ENCODE measurements at regions not wholly inside any gene's neighbourhood (a gene's known extent, or its start where the extent isn't known, plus 50 kb on each side); places are given as distances from the start of the nearest gene placed in this dataset.
A peak's percentile ranks its signal among the peaks of the same experiment; 100 is the strongest.
"Not testable (repeated sequence)": the region's sequence is repeated elsewhere in the genome, so short reads cannot be mapped to it uniquely, and the experiment has no call there.

DNA sequence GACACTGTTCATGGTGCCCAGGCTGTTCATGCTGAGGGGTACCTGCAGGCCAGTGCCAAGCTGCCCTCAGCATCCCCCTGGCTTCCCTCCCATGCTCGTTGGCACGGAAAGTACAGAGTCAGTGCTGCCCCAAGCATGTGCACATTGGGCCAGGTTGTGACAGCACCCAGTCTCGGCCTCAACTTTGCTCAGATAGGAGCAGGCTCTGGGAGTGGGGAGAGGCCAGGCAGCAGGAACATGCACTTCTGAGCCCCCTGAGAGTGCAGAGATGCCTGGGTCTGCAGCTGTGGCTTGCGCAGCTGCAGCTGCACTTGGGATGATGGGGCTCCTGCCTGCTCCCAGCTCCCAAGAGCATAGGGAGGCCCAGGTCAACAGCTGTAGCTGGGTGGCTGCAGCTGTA lies 966.4 kb upstream of the NCAM2 start:
- Histone ChIP-seq H4K12ac (ENCODE audit: low read depth, low read length) (no peak overlapping the region), H3K4me3 (ENCODE audit: low read depth, low read length) (peak overlapping the region; percentile 9), H3K4me2 (ENCODE audit: low read length) (no peak overlapping the region), H3K9ac (ENCODE audit: low read length) (no peak overlapping the region), H3K4ac (ENCODE audit: low read depth, low read length) (no peak overlapping the region), H4K91ac (ENCODE audit: low read depth, low read length) (no peak overlapping the region), H3K4me1 (ENCODE audit: control insufficient read depth in 1 of 2, insufficient read depth in 2 of 2, low read length in 2 of 2) (peaks cover 0 to 2% of the 10 kb centered on the region in 2 experiments), H2BK120ac (ENCODE audit: insufficient read depth, low read length, poor library complexity) (no peak overlapping the region), H2BK5ac (ENCODE audit: low read depth, low read length, poor library complexity) (no peak overlapping the region), H3K27ac (ENCODE audit: low read depth, low read length) (no peak overlapping the region), H2BK12ac (ENCODE audit: low read length) (no peak overlapping the region), H3K79me2 (ENCODE audit: control insufficient read depth, insufficient read depth, low read length, poor library complexity) (no peaks in the 10 kb centered on the region), H3K9me3 (ENCODE audit: insufficient read depth, low read depth, low read length) (peaks cover 3% of the 10 kb centered on the region), H4K8ac (ENCODE audit: low read depth, low read length) (no peak overlapping the region), H2AK5ac (ENCODE audit: low read length) (no peak overlapping the region), H3K27me3 (ENCODE audit: insufficient read depth, low read length) (no peaks in the 10 kb centered on the region), H3K36me3 (ENCODE audit: control insufficient read depth in 1 of 2, insufficient read depth in 2 of 2, low read length in 2 of 2) (no peaks in the 10 kb centered on the region), H3K18ac (ENCODE audit: low read length) (no peak overlapping the region), H2AFZ (ENCODE audit: insufficient read depth, low read length, poor library complexity) (no peak overlapping the region), H3K23ac (ENCODE audit: low read length) (no peak overlapping the region), H3K14ac (ENCODE audit: low read length) (no peak overlapping the region), H3K79me1 (ENCODE audit: low read length) (no peaks in the 10 kb centered on the region)
- no peak for DNase-seq
- no CpG with 5 or more reads among the region's 4 CpGs for WGBS (ENCODE audit: extremely low coverage, insufficient coverage, insufficient read length)

DNA sequence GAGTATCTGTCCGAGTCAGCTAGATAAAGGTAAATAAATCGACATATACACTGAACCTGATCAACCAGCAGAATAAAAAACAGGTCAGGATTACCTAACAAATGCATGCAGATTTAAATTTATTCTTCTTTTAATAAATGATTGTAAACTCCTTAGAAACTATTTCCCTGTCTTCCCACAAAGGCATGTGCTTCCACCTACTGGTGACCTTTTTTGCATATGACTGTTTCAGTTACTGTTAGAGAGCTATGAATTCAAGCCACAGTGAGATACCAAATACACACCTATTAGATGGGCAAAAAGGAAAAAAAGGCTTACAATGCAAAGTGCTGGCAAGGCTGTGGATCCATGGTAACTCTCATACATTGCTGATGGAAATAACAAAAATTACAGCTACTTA lies 957.4 kb upstream of the NCAM2 start:
- no peak overlapping the region for H4K12ac ChIP-seq (ENCODE audit: low read depth, low read length)
- H2BK12ac ChIP-seq (ENCODE audit: low read length) = no peak overlapping the region
- no peaks in the 10 kb centered on the region for H3K79me2 ChIP-seq (ENCODE audit: control insufficient read depth, insufficient read depth, low read length, poor library complexity)
- no peaks in the 10 kb centered on the region for H3K27me3 ChIP-seq (ENCODE audit: insufficient read depth, low read length)
- H3K36me3 ChIP-seq (ENCODE audit: control insufficient read depth in 1 of 2, insufficient read depth in 2 of 2, low read length in 2 of 2) = no peaks in the 10 kb centered on the region
- no peak overlapping the region for H3K18ac ChIP-seq (ENCODE audit: low read length)
- no peak overlapping the region for H2AK5ac ChIP-seq (ENCODE audit: low read length)
- no peak overlapping the region for H2BK5ac ChIP-seq (ENCODE audit: low read depth, low read length, poor library complexity)
- H3K4ac ChIP-seq (ENCODE audit: low read depth, low read length) = no peak overlapping the region
- DNase-seq = no peak
- no peaks in the 10 kb centered on the region for H3K4me1 ChIP-seq (ENCODE audit: control insufficient read depth in 1 of 2, insufficient read depth in 2 of 2, low read length in 2 of 2)
- H4K91ac ChIP-seq (ENCODE audit: low read depth, low read length) = no peak overlapping the region
- no peak overlapping the region for H3K14ac ChIP-seq (ENCODE audit: low read length)
- H3K4me2 ChIP-seq (ENCODE audit: low read length) = no peak overlapping the region
- peaks cover 3% of the 10 kb centered on the region for H3K9me3 ChIP-seq (ENCODE audit: insufficient read depth, low read depth, low read length)
- no peak overlapping the region for H4K8ac ChIP-seq (ENCODE audit: low read depth, low read length)
- H2BK120ac ChIP-seq (ENCODE audit: insufficient read depth, low read length, poor library complexity) = no peak overlapping the region
- H3K9ac ChIP-seq (ENCODE audit: low read length) = no peak overlapping the region
- H3K23ac ChIP-seq (ENCODE audit: low read length) = no peak overlapping the region
- H2AFZ ChIP-seq (ENCODE audit: insufficient read depth, low read length, poor library complexity) = no peak overlapping the region
- WGBS (ENCODE audit: extremely low coverage, insufficient coverage, insufficient read length) = no CpG with 5 or more reads among the region's 2 CpGs
- no peak overlapping the region for H3K4me3 ChIP-seq (ENCODE audit: low read depth, low read length)
- no peaks in the 10 kb centered on the region for H3K79me1 ChIP-seq (ENCODE audit: low read length)
- H3K27ac ChIP-seq (ENCODE audit: low read depth, low read length) = no peak overlapping the region

DNA sequence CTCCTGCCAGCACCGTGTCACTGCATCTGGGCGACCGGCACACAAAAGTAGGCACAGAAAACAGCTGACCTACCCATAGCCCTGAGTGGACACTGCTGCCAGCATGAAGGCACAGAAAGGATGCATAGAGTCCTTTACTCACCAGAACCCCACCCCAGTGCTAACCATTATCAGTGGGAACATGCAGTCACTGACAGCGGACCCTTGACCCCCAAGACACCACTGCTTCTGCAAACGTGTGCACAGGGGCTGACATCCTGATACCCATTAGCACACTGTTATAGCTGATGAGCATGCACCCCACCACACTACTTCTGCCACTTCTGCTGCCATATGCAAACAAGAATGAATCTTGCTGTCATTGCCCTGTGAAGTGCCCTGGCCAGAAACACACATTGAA lies 953.0 kb upstream of the NCAM2 start:
- Histone ChIP-seq H4K91ac (ENCODE audit: low read depth, low read length) (no peak overlapping the region), H3K4me2 (ENCODE audit: low read length) (no peak overlapping the region), H3K4me3 (ENCODE audit: low read depth, low read length) (peak overlapping the region; percentile 11), H4K8ac (ENCODE audit: low read depth, low read length) (no peak overlapping the region), H3K27ac (ENCODE audit: low read depth, low read length) (no peak overlapping the region), H3K79me2 (ENCODE audit: control insufficient read depth, insufficient read depth, low read length, poor library complexity) (no peaks in the 10 kb centered on the region), H4K12ac (ENCODE audit: low read depth, low read length) (no peak overlapping the region), H2AK5ac (ENCODE audit: low read length) (no peak overlapping the region), H3K9ac (ENCODE audit: low read length) (no peak overlapping the region), H3K79me1 (ENCODE audit: low read length) (no peaks in the 10 kb centered on the region), H3K23ac (ENCODE audit: low read length) (no peak overlapping the region), H2BK12ac (ENCODE audit: low read length) (no peak overlapping the region), H3K36me3 (ENCODE audit: control insufficient read depth in 1 of 2, insufficient read depth in 2 of 2, low read length in 2 of 2) (no peaks in the 10 kb centered on the region), H3K4me1 (ENCODE audit: control insufficient read depth in 1 of 2, insufficient read depth in 2 of 2, low read length in 2 of 2) (no peaks in the 10 kb centered on the region), H2BK120ac (ENCODE audit: insufficient read depth, low read length, poor library complexity) (no peak overlapping the region), H3K9me3 (ENCODE audit: insufficient read depth, low read depth, low read length) (peaks cover 3% of the 10 kb centered on the region), H2BK5ac (ENCODE audit: low read depth, low read length, poor library complexity) (no peak overlapping the region), H2AFZ (ENCODE audit: insufficient read depth, low read length, poor library complexity) (no peak overlapping the region), H3K4ac (ENCODE audit: low read depth, low read length) (no peak overlapping the region), H3K14ac (ENCODE audit: low read length) (no peak overlapping the region), H3K18ac (ENCODE audit: low read length) (no peak overlapping the region), H3K27me3 (ENCODE audit: insufficient read depth, low read length) (no peaks in the 10 kb centered on the region)
- DNase-seq = no peak
- WGBS (ENCODE audit: extremely low coverage, insufficient coverage, insufficient read length) = no CpG with 5 or more reads among the region's 5 CpGs

DNA sequence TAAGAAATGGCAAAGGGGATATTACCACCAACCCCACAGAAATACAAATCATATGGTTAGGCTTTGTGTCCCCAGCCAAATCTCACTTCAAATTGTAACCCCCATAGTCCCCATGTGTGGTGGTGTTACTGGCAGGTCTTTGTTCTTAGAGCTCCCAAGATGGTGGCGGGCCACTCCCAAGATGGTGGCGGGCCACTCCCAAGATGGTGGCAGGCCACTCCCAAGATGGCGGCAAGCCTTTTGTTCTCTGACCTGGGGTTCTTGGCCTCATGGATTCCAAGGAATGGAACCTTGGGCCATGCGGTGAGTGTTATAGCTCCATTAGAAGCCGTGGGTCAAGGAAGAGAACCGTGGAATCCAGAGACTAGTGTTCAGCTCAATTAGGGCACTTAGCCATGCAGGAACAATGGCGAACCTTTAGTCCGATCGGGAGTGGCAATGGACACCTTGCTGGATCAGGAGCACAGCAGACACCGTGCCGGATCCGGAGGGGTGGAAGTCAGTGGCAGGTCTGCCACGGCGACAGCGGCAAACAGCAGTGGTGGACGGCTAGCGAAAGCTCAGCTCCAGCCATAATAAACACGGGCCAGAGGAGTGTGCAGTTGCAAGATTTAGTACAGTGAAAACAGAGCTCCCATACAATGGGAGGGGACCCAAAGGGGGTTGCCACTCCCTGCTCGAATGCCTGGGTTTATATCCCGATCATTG lies 949.9 kb upstream of the NCAM2 start:
- H3K4ac ChIP-seq (ENCODE audit: low read depth, low read length); H3K27me3 ChIP-seq (ENCODE audit: insufficient read depth, low read length); H3K18ac ChIP-seq (ENCODE audit: low read length); H4K8ac ChIP-seq (ENCODE audit: low read depth, low read length); H3K9ac ChIP-seq (ENCODE audit: low read length); H3K4me1 ChIP-seq (ENCODE audit: control insufficient read depth in 1 of 2, insufficient read depth in 2 of 2, low read length in 2 of 2); H3K79me1 ChIP-seq (ENCODE audit: low read length); H2BK120ac ChIP-seq (ENCODE audit: insufficient read depth, low read length, poor library complexity); H2AFZ ChIP-seq (ENCODE audit: insufficient read depth, low read length, poor library complexity); H3K36me3 ChIP-seq (ENCODE audit: control insufficient read depth in 1 of 2, insufficient read depth in 2 of 2, low read length in 2 of 2); H3K9me3 ChIP-seq (ENCODE audit: insufficient read depth, low read depth, low read length); H4K91ac ChIP-seq (ENCODE audit: low read depth, low read length); H3K4me2 ChIP-seq (ENCODE audit: low read length); H3K79me2 ChIP-seq (ENCODE audit: control insufficient read depth, insufficient read depth, low read length, poor library complexity); DNase-seq; H2BK5ac ChIP-seq (ENCODE audit: low read depth, low read length, poor library complexity); H4K12ac ChIP-seq (ENCODE audit: low read depth, low read length); H3K14ac ChIP-seq (ENCODE audit: low read length); H2BK12ac ChIP-seq (ENCODE audit: low read length); H2AK5ac ChIP-seq (ENCODE audit: low read length); H3K27ac ChIP-seq (ENCODE audit: low read depth, low read length); H3K4me3 ChIP-seq (ENCODE audit: low read depth, low read length); H3K23ac ChIP-seq (ENCODE audit: low read length): not testable (repeated sequence)
- WGBS (ENCODE audit: extremely low coverage, insufficient coverage, insufficient read length) = no CpG with 5 or more reads among the region's 20 CpGs
